HL-60 (cell line): ENCODE measurements at regions not wholly inside any gene's neighbourhood (a gene's known extent, or its start where the extent isn't known, plus 50 kb on each side); places are given as distances from the start of the nearest gene placed in this dataset.

Experiments used
- DNase-seq, 2 experiments: peaks; one replicate each; pipeline ENCODE4 v3.0.0-alpha.2; 2010 to 2020; ENCODE audit warnings: low read depth in 1 of 2, low spot score in 1 of 2
- H3K27ac ChIP-seq: fragments of 250-450 bp; sonication (Bioruptor Pico); replicated peaks from 2 replicates; pipeline ENCODE4 v1.5.1; 2020; ENCODE audit warnings: mild to moderate bottlenecking, moderate library complexity
- H3K27me3 ChIP-seq: fragments of 250-450 bp; sonication (Bioruptor Pico); 2 replicates; pipeline ENCODE4 v1.5.1; 2021; ENCODE audit warnings: mild to moderate bottlenecking, moderate library complexity; ENCODE audit not compliant: insufficient read depth, poor library complexity, severe bottlenecking
- H3K4me3 ChIP-seq: replicated peaks from 2 replicates; pipeline ENCODE4 v1.5.1; 2011; ENCODE audit warnings: mild to moderate bottlenecking, control low read depth, low read length; ENCODE audit not compliant: insufficient read depth
- GABPA ChIP-seq: IDR thresholded peaks from 2 replicates; pipeline ENCODE4 v1.6.1; 2012; ENCODE audit warnings: low read depth
- POLR2AphosphoS5 ChIP-seq: IDR thresholded peaks from 2 replicates; pipeline ENCODE4 v1.6.1; 2012; ENCODE audit warnings: low read depth
- SPI1 ChIP-seq: IDR thresholded peaks from 2 replicates; pipeline ENCODE4 v1.6.1; 2012; ENCODE audit warnings: low read depth, mild to moderate bottlenecking, borderline replicate concordance
- TF ChIP-seq, protein P1 (sequence below): IDR thresholded peaks from one replicate; pipeline ENCODE4 v1.5.1; 2011; ENCODE audit warnings: low read length, control low read depth, inconsistent platforms; ENCODE audit not compliant: insufficient read depth
- TF ChIP-seq, protein P2 (sequence below): IDR thresholded peaks from 2 replicates; pipeline ENCODE4 v1.6.1; 2012; ENCODE audit warnings: low read depth; ENCODE audit not compliant: insufficient replicate concordance

DNA sequence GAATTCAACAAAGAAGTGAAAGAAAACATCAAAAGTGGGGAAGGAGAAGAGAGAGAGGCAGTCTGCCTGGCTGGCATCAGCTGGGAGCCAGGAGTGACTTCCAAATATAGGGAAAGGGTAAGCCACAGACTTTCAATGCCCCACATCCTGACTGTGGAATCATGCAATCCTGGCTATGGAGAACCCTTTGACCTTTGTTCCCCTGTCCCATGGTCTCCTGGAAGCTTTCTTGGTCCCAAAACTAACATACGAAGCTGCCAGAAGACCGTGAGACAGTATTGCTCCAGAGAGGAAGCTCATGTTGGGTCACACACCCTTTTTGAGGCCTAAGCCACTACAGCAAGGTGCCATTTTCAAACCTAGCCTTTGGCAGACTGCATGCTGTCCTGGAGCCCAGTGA lies 665.5 kb downstream of the ELAVL2 start:
- Histone ChIP-seq H3K4me3 (no peak overlapping the region), H3K27ac (no peak overlapping the region), H3K27me3 (no peaks in the 10 kb centered on the region)
- TF ChIP-seq, protein P1, sequence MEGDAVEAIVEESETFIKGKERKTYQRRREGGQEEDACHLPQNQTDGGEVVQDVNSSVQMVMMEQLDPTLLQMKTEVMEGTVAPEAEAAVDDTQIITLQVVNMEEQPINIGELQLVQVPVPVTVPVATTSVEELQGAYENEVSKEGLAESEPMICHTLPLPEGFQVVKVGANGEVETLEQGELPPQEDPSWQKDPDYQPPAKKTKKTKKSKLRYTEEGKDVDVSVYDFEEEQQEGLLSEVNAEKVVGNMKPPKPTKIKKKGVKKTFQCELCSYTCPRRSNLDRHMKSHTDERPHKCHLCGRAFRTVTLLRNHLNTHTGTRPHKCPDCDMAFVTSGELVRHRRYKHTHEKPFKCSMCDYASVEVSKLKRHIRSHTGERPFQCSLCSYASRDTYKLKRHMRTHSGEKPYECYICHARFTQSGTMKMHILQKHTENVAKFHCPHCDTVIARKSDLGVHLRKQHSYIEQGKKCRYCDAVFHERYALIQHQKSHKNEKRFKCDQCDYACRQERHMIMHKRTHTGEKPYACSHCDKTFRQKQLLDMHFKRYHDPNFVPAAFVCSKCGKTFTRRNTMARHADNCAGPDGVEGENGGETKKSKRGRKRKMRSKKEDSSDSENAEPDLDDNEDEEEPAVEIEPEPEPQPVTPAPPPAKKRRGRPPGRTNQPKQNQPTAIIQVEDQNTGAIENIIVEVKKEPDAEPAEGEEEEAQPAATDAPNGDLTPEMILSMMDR: no peak
- TF ChIP-seq SPI1: no peak
- DNase-seq: no peak

DNA sequence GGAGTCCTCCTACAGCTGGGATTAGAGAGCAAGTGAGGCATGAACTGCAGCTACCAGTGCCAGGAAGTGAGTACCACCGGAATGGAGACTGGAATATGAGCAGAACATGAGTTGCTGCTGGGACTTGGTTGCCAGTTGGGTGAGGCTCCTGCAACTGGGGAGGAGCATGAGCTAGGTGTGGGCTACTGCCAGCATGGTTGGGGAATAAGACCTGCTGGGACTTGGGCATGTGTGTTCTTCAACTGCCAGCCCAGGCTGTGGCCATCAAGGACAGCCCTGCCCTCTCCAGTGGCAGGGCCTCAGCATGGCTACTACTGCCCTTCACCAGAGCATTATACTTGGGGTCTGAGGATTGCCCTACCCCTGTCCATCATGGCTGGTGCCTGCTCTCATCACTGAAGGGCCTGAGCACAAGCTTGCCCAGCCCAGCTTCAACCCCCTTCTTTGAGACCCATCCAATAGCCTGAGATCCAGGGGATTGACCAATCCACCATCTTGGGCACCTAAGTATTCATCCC lies 665.0 kb downstream of the ELAVL2 start:
- DNase-seq: no peak
- no peaks in the 10 kb centered on the region for H3K27me3 ChIP-seq
- no peak overlapping the region for H3K4me3 ChIP-seq
- H3K27ac ChIP-seq: no peak overlapping the region
- no peak for TF ChIP-seq SPI1
- TF ChIP-seq POLR2AphosphoS5: no peak
- no peak for TF ChIP-seq GABPA
- TF ChIP-seq, protein P1: no peak
- TF ChIP-seq, protein P2, sequence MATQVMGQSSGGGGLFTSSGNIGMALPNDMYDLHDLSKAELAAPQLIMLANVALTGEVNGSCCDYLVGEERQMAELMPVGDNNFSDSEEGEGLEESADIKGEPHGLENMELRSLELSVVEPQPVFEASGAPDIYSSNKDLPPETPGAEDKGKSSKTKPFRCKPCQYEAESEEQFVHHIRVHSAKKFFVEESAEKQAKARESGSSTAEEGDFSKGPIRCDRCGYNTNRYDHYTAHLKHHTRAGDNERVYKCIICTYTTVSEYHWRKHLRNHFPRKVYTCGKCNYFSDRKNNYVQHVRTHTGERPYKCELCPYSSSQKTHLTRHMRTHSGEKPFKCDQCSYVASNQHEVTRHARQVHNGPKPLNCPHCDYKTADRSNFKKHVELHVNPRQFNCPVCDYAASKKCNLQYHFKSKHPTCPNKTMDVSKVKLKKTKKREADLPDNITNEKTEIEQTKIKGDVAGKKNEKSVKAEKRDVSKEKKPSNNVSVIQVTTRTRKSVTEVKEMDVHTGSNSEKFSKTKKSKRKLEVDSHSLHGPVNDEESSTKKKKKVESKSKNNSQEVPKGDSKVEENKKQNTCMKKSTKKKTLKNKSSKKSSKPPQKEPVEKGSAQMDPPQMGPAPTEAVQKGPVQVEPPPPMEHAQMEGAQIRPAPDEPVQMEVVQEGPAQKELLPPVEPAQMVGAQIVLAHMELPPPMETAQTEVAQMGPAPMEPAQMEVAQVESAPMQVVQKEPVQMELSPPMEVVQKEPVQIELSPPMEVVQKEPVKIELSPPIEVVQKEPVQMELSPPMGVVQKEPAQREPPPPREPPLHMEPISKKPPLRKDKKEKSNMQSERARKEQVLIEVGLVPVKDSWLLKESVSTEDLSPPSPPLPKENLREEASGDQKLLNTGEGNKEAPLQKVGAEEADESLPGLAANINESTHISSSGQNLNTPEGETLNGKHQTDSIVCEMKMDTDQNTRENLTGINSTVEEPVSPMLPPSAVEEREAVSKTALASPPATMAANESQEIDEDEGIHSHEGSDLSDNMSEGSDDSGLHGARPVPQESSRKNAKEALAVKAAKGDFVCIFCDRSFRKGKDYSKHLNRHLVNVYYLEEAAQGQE: no peak

DNA sequence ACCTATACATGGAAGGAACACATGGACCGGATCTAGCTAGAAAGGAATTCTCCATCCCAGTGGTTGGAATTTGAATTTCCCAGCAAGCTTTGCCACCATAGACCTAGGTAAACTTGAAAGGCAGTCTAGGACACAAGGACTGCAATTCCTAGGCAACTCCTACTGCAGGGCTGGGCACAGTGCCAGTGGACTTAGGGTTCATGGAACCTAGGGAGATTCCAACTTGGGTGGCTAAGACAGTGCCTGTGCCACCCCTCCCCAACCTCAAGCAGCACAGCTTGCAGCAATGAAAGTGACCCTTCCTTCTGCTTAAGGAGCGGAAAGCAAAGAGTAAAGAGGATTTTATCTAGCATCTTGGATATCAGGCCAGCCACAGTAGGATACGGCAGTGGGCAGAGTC lies 663.3 kb downstream of the ELAVL2 start:
- no peaks in the 10 kb centered on the region for H3K27me3 ChIP-seq
- no peak overlapping the region for H3K27ac ChIP-seq
- no peak overlapping the region for H3K4me3 ChIP-seq
- TF ChIP-seq POLR2AphosphoS5: no peak
- TF ChIP-seq, protein P2: no peak
- TF ChIP-seq, protein P1: no peak
- TF ChIP-seq GABPA: no peak
- TF ChIP-seq SPI1: no peak
- no peak for DNase-seq

GRCh38 chr9:23171479-23171878 lies 654.6 kb downstream of the ELAVL2 start:
- no peak overlapping the region for H3K4me3 ChIP-seq
- no peak for DNase-seq
- no peak for TF ChIP-seq GABPA
- H3K27ac ChIP-seq: no peak overlapping the region
- no peaks in the 10 kb centered on the region for H3K27me3 ChIP-seq
